Activated CD8-positive, alpha-beta T cell treated with anti-CD3 and anti-CD28 coated beads for 36 hours (primary cell): ENCODE measurements at regions not wholly inside any gene's neighbourhood (a gene's known extent, or its start where the extent isn't known, plus 50 kb on each side); places are given as distances from the start of the nearest gene placed in this dataset.

ENCODE experiments used
- ATAC-seq: fragments of 200-7000 bp; cut with Tn5 transposase; one replicate; pipeline ENCODE4 v1.10.0; 2021; ENCODE audit warnings: mild to moderate bottlenecking, moderate library complexity
- CTCF ChIA-PET: fragments of 350-600 bp; sonication (Branson Sonifier 250); formaldehyde crosslinking; loops from one replicate; lab custom pipeline; 2021; ENCODE audit warnings: antibody characterized with exemption; lab: Charles Lee
- POLR2A ChIA-PET: fragments of 350-600 bp; sonication (Branson Sonifier 250); formaldehyde crosslinking; loops from one replicate; lab custom pipeline; 2021; ENCODE audit warnings: antibody characterized with exemption; lab: Charles Lee
- DNase-seq: peaks from one replicate; pipeline ENCODE4 v3.0.0-alpha.2; 2020
- H3K27ac Mint-ChIP-seq: one replicate; pipeline ENCODE4 v1.8.0; 2021; ENCODE audit warnings: mild to moderate bottlenecking, mixed read lengths
- H3K27me3 Mint-ChIP-seq: one replicate; pipeline ENCODE4 v1.8.0; 2021; ENCODE audit warnings: mixed read lengths
- H3K36me3 Mint-ChIP-seq: one replicate; pipeline ENCODE4 v1.8.0; 2021; ENCODE audit warnings: low read depth, mixed read lengths
- H3K4me1 Mint-ChIP-seq: one replicate; pipeline ENCODE4 v1.8.0; 2021; ENCODE audit warnings: low read depth, mixed read lengths
- H3K4me3 Mint-ChIP-seq: one replicate; pipeline ENCODE4 v1.8.0; 2021; ENCODE audit warnings: mild to moderate bottlenecking, moderate library complexity, mixed read lengths
- H3K9me3 Mint-ChIP-seq: one replicate; pipeline ENCODE4 v1.8.0; 2021; ENCODE audit warnings: mixed read lengths
- CTCF ChIP-seq: fragments of 200-600 bp; IDR thresholded peaks from one replicate; pipeline ENCODE4 v1.8.0; 2022; ENCODE audit warnings: antibody characterized with exemption, mild to moderate bottlenecking
- intact Hi-C: fragments of 100-400 bp; cut with micrococcal nuclease; formaldehyde crosslinking; loops from one replicate; pipeline ENCODE4 v1.10.0; 2022

- ChIA-PET POLR2A (no interaction called here), CTCF (no interaction called here)
- Mint-ChIP-seq H3K27ac (no peak overlapping the region), H3K9me3 (peaks cover 2% of the 10 kb centered on the region), H3K36me3 (no peaks in the 10 kb centered on the region), H3K4me3 (no peak overlapping the region), H3K4me1 (no peaks in the 10 kb centered on the region), H3K27me3 (peaks cover 12% of the 10 kb centered on the region)
- TF ChIP-seq CTCF, result no peak
- DNase-seq (no peak), ATAC-seq (no peak)
- intact Hi-C loops, result no loop called here
Measured at GRCh38 chr15:60091911-60092310, 87.8 kb downstream of the FOXB1 start.

- Mint-ChIP-seq H3K27me3 (peaks cover 10% of the 10 kb centered on the region), H3K4me1 (peaks cover 2% of the 10 kb centered on the region), H3K27ac (no peak overlapping the region), H3K36me3 (no peaks in the 10 kb centered on the region), H3K9me3 (peaks cover 2% of the 10 kb centered on the region), H3K4me3 (no peak overlapping the region)
- ChIA-PET CTCF (interaction anchor here (1.1 to 1.2 kb wide), 3 partner anchors 21 to 233 kb away, joined by 3 to 4 read pairs (median 4); no protein-coding TSS in a partner anchor), POLR2A (interaction anchor here (0.6 kb wide), 1 partner anchor 329 kb away, joined by 3 read pairs; no protein-coding TSS in a partner anchor)
- DNase-seq, result no peak
- no peak for TF ChIP-seq CTCF
- ATAC-seq, result no peak
- intact Hi-C loops, result no loop called here
Measured at GRCh38 chr15:60093273-60094067, 89.4 kb downstream of the FOXB1 start.

GRCh38 chr15:60095711-60096110 lies 91.6 kb downstream of the FOXB1 start:
- peaks cover 10% of the 10 kb centered on the region for H3K27me3 Mint-ChIP-seq
- peaks cover 2% of the 10 kb centered on the region for H3K9me3 Mint-ChIP-seq
- DNase-seq, result no peak
- no peaks in the 10 kb centered on the region for H3K36me3 Mint-ChIP-seq
- H3K4me3 Mint-ChIP-seq, result no peak overlapping the region
- ChIA-PET CTCF (no interaction called here), POLR2A (no interaction called here)
- no peak overlapping the region for H3K27ac Mint-ChIP-seq
- peaks cover 2% of the 10 kb centered on the region for H3K4me1 Mint-ChIP-seq
- intact Hi-C loops, result no loop called here
- ATAC-seq, result no peak
- no peak for TF ChIP-seq CTCF

- peaks cover 2% of the 10 kb centered on the region for H3K9me3 Mint-ChIP-seq
- H3K4me1 Mint-ChIP-seq, result peaks cover 2% of the 10 kb centered on the region
- intact Hi-C loops, result no loop called here
- DNase-seq (no peak), ATAC-seq (no peak)
- H3K36me3 Mint-ChIP-seq, result no peaks in the 10 kb centered on the region
- CTCF ChIA-PET, result no interaction called here
- POLR2A ChIA-PET, result no interaction called here
- TF ChIP-seq CTCF, result no peak
- no peak overlapping the region for H3K27ac Mint-ChIP-seq
- no peak overlapping the region for H3K4me3 Mint-ChIP-seq
- peaks cover 10% of the 10 kb centered on the region for H3K27me3 Mint-ChIP-seq
Measured at GRCh38 chr15:60096157-60096556, 92.0 kb downstream of the FOXB1 start.

DNA sequence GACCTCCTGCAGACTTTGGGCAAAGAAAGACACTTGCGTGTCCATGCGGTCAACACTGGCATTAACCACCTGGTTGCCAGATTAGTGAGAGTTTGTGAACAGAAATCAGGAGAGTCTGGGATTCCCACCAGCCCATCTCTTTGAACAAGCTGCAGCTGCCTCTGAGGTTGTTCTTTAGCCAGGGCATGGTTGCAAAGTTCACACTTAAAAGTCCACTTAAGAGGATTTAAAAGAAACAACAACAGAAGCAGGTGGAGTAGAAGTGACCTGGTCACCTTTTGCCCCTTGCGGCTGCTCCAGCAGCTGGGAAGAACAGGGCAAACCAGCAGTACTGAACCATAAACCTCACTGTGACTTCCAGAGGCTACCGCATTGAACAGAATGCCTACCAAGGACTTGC lies 97.3 kb downstream of the FOXB1 start:
- DNase-seq (no peak), ATAC-seq (no peak)
- peaks cover 2% of the 10 kb centered on the region for H3K4me1 Mint-ChIP-seq
- peaks cover 5% of the 10 kb centered on the region for H3K9me3 Mint-ChIP-seq
- CTCF ChIA-PET, result no interaction called here
- intact Hi-C loops, result no loop called here
- no peak overlapping the region for H3K27ac Mint-ChIP-seq
- no peaks in the 10 kb centered on the region for H3K36me3 Mint-ChIP-seq
- no peak overlapping the region for H3K4me3 Mint-ChIP-seq
- TF ChIP-seq CTCF, result no peak
- POLR2A ChIA-PET, result no interaction called here
- peaks cover 11% of the 10 kb centered on the region for H3K27me3 Mint-ChIP-seq
